Colonic mucosa (tissue), 4 donors: ENCODE measurements at regions not wholly inside any gene's neighbourhood (a gene's known extent, or its start where the extent isn't known, plus 50 kb on each side); places are given as distances from the start of the nearest gene placed in this dataset.

Source experiments
- DNase-seq: peaks from one replicate; pipeline ENCODE4 v3.0.0-alpha.2; 2020
- H3K27ac ChIP-seq: fragments of 200-600 bp; one replicate; pipeline ENCODE4 v1.8.0; 2021
- H3K27me3 ChIP-seq: fragments of 200-600 bp; one replicate; pipeline ENCODE4 v1.8.0; 2021
- H3K36me3 ChIP-seq: fragments of 200-600 bp; one replicate; pipeline ENCODE4 v1.8.0; 2021
- H3K4me1 ChIP-seq: fragments of 200-600 bp; one replicate; pipeline ENCODE4 v1.8.0; 2021; ENCODE audit warnings: mild to moderate bottlenecking
- H3K4me3 ChIP-seq: fragments of 200-600 bp; one replicate; pipeline ENCODE4 v1.8.0; 2021
- H3K9ac ChIP-seq, 2 donors: one replicate each; pipeline ENCODE4 v1.7.0; 2013; ENCODE audit warnings: control low read depth in 2 of 2, low read depth in 2 of 2, low read length in 2 of 2
- H3K9me3 ChIP-seq: fragments of 200-600 bp; one replicate; pipeline ENCODE4 v1.8.0; 2021
- intact Hi-C: fragments of 100-400 bp; cut with DNase I; formaldehyde crosslinking; loops from one replicate; pipeline ENCODE4 v1.14.1; 2022
- TF ChIP-seq, protein P1 (sequence below): fragments of 200-600 bp; IDR thresholded peaks from one replicate; pipeline ENCODE4 v1.8.0; 2022; ENCODE audit warnings: antibody characterized with exemption, mild to moderate bottlenecking
- donor health status: healthy.
- donor health status: DM: no; HTN: no; CAD: no.
- donor health status: DM: no; HTN: no; CAD: no.

DNA sequence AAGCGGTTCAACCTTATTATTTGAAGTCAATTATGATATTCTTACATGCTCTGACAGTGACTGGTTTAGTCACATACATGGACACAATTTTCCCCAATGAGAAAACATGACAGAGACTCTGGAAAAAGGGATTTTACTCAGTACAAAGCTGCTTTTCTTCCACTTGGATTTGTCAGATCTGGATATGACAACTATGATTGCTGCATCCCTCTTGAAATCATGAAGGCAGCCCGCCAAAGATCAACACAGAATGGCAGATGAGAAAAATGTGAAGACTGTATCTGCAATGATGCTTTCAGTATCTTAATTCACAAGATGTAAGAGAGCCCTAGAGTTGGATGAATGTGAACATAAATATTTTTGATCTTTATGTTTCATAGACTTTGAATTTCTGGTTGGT is 439.6 kb downstream of the CDH8 start:
- DNase-seq = no peak
- Histone ChIP-seq H3K27me3 (no peaks in the 10 kb centered on the region), H3K4me3 (no peak overlapping the region), H3K27ac (no peak overlapping the region), H3K9ac (no peak overlapping the region), H3K36me3 (no peaks in the 10 kb centered on the region), H3K9me3 (no peaks in the 10 kb centered on the region), H3K4me1 (no peaks in the 10 kb centered on the region)
- intact Hi-C loops = no loop called here
- TF ChIP-seq, protein P1, sequence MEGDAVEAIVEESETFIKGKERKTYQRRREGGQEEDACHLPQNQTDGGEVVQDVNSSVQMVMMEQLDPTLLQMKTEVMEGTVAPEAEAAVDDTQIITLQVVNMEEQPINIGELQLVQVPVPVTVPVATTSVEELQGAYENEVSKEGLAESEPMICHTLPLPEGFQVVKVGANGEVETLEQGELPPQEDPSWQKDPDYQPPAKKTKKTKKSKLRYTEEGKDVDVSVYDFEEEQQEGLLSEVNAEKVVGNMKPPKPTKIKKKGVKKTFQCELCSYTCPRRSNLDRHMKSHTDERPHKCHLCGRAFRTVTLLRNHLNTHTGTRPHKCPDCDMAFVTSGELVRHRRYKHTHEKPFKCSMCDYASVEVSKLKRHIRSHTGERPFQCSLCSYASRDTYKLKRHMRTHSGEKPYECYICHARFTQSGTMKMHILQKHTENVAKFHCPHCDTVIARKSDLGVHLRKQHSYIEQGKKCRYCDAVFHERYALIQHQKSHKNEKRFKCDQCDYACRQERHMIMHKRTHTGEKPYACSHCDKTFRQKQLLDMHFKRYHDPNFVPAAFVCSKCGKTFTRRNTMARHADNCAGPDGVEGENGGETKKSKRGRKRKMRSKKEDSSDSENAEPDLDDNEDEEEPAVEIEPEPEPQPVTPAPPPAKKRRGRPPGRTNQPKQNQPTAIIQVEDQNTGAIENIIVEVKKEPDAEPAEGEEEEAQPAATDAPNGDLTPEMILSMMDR = no peak

DNA sequence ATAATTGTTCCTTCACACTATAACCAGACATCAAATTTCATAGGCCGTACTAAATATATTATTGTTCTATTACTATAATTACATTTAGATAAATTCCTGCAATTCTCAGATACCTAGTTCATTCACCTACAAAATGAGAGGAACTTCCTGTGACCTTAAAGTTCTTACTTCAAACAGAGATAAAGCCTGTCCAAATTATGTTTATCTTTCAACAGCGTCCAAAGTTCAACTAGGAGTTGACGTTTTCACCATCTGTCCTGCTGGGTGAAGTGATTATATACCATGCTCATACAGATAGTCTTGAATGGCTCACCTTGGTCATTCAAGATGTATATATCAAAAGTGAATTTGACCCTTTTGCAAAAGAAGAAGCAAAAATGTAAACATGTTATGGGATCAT is 440.6 kb downstream of the CDH8 start:
- no peaks in the 10 kb centered on the region for H3K27me3 ChIP-seq
- no peak overlapping the region for H3K9ac ChIP-seq
- no peaks in the 10 kb centered on the region for H3K4me1 ChIP-seq
- no peaks in the 10 kb centered on the region for H3K9me3 ChIP-seq
- no peaks in the 10 kb centered on the region for H3K36me3 ChIP-seq
- H3K27ac ChIP-seq = no peak overlapping the region
- intact Hi-C loops = no loop called here
- no peak overlapping the region for H3K4me3 ChIP-seq
- no peak for DNase-seq
- TF ChIP-seq, protein P1 = no peak

DNA sequence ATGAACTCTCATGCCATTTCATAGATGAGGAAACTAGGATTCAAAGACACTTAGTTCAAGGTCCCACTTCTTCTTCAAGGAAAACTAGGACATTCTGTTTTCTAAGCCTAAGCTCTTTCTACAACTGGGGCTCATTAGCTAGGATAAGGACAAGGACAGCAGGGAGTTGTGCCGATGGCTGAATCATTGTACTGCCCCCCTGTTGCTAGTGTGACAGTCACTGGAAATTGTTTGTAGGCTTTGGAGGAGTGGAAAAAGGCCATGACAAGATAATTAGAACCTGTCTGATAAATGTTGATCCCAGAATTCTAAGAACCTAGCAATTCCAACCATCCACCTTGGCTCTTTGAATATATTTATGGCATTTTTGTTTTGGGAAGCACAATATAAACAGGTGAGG is 445.7 kb downstream of the CDH8 start:
- H3K9ac ChIP-seq = no peak overlapping the region
- H3K4me1 ChIP-seq = no peaks in the 10 kb centered on the region
- TF ChIP-seq, protein P1 = no peak
- no peak for DNase-seq
- H3K9me3 ChIP-seq = no peaks in the 10 kb centered on the region
- intact Hi-C loops = no loop called here
- no peak overlapping the region for H3K27ac ChIP-seq
- no peak overlapping the region for H3K4me3 ChIP-seq
- H3K27me3 ChIP-seq = no peaks in the 10 kb centered on the region
- H3K36me3 ChIP-seq = no peaks in the 10 kb centered on the region

DNA sequence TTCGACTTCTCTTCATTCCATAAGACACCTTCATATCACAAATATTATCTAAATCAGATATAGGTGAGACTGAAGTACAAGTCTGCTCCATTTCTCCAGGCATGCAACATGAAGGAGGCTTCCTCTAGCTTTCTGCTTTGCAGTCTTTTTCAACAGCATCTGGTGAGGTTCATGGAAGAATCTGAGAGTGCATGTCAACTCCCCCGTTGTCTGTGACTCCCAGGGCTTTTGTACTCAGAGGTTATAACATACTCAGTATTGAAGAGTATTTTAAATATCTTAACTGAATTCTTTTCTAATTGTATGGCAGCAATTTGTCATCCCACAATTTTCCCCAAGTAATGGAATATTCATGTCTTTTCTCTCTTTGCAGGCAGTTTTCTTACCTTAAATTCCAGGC is 448.7 kb downstream of the CDH8 start:
- Histone ChIP-seq H3K9me3 (no peaks in the 10 kb centered on the region), H3K4me3 (no peak overlapping the region), H3K27me3 (no peaks in the 10 kb centered on the region), H3K9ac (no peak overlapping the region), H3K36me3 (no peaks in the 10 kb centered on the region), H3K27ac (no peak overlapping the region), H3K4me1 (no peaks in the 10 kb centered on the region)
- DNase-seq = no peak
- intact Hi-C loops = no loop called here
- TF ChIP-seq, protein P1 = no peak

DNA sequence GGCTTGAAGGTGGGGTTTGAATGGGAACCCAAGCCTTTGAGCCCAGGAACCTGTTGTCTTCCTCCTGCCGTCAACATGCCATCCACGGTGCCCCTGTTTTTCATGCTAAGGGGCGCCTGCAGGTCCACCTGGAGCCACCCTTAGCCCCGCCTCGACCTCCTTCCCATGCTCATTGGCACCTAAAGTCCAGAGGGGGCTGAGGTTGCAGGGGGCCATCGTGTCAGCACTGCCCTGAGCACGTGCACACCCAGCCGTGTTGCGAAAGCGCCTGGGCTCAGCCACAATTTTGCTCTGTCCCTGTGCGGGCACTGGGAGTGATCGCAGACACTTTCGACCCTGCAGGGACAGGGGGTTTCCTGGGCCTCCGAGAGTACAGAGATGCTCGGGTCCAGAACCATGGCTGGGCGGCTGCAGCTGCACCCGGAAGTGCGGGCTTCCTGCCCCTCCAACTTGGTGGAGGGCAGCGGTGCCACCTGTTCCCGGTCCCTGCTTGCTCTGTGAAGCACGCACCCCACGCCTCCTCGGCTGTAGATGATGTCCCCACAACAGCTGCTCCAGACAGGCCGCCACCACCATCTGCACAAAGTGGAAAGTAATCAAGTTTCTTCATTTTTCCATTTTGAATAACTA is 454.7 kb downstream of the CDH8 start:
- H3K27ac ChIP-seq = no peak overlapping the region
- H3K36me3 ChIP-seq = no peaks in the 10 kb centered on the region
- H3K4me1 ChIP-seq = no peaks in the 10 kb centered on the region
- DNase-seq = no peak
- no peak overlapping the region for H3K4me3 ChIP-seq
- intact Hi-C loops = no loop called here
- no peaks in the 10 kb centered on the region for H3K27me3 ChIP-seq
- no peak overlapping the region for H3K9ac ChIP-seq
- TF ChIP-seq, protein P1 = no peak
- H3K9me3 ChIP-seq = no peaks in the 10 kb centered on the region
